ENCODE measurements at regions not wholly inside any gene's neighbourhood (a gene's known extent, or its start where the extent isn't known, plus 50 kb on each side); places are given as distances from the start of the nearest gene placed in this dataset.
A peak's percentile ranks its signal among the peaks of the same experiment; 100 is the strongest.

- H3K36me3 ChIP-seq, result no peaks in the 10 kb centered on the region
- H3K4me1 ChIP-seq, result no peaks in the 10 kb centered on the region
- H3K27ac ChIP-seq, result no peak overlapping the region
- TF ChIP-seq CTCF (IDR thresholded peaks at IDR 0.05), result no peak
- no peaks in the 10 kb centered on the region for H3K9me3 ChIP-seq
- DNase-seq (ENCODE audit: low spot score), result peak; percentile 49
- no peaks in the 10 kb centered on the region for H3K27me3 ChIP-seq
- H3K4me3 ChIP-seq, result no peak overlapping the region
Observed at GRCh38 chr14:101022121-101022520, 118.6 kb upstream of the RTL1 start.

GRCh38 chr14:101022916-101023435 is 119.5 kb upstream of the RTL1 start:
- H3K4me1 ChIP-seq, result no peaks in the 10 kb centered on the region
- no peak for TF ChIP-seq CTCF (IDR thresholded peaks at IDR 0.05)
- no peaks in the 10 kb centered on the region for H3K27me3 ChIP-seq
- no peaks in the 10 kb centered on the region for H3K36me3 ChIP-seq
- no peak overlapping the region for H3K4me3 ChIP-seq
- no peak for DNase-seq (ENCODE audit: low spot score)
- H3K9me3 ChIP-seq, result no peaks in the 10 kb centered on the region
- no peak overlapping the region for H3K27ac ChIP-seq

GRCh38 chr14:101024686-101025085 is 121.2 kb upstream of the RTL1 start:
- no peak for DNase-seq (ENCODE audit: low spot score)
- Histone ChIP-seq H3K27ac (no peak overlapping the region), H3K27me3 (no peaks in the 10 kb centered on the region), H3K36me3 (no peaks in the 10 kb centered on the region), H3K4me3 (no peak overlapping the region), H3K4me1 (no peaks in the 10 kb centered on the region), H3K9me3 (no peaks in the 10 kb centered on the region)
- TF ChIP-seq CTCF (IDR thresholded peaks at IDR 0.05), result no peak

GRCh38 chr14:101025131-101025530 is 121.6 kb upstream of the RTL1 start:
- Histone ChIP-seq H3K27me3 (no peaks in the 10 kb centered on the region), H3K27ac (no peak overlapping the region), H3K4me3 (no peak overlapping the region), H3K4me1 (no peaks in the 10 kb centered on the region), H3K9me3 (no peaks in the 10 kb centered on the region), H3K36me3 (no peaks in the 10 kb centered on the region)
- no peak for TF ChIP-seq CTCF (IDR thresholded peaks at IDR 0.05)
- DNase-seq (ENCODE audit: low spot score), result no peak

- no peak overlapping the region for H3K27ac ChIP-seq
- no peak overlapping the region for H3K4me3 ChIP-seq
- DNase-seq (ENCODE audit: low spot score), result no peak
- no peaks in the 10 kb centered on the region for H3K27me3 ChIP-seq
- H3K4me1 ChIP-seq, result no peaks in the 10 kb centered on the region
- no peaks in the 10 kb centered on the region for H3K36me3 ChIP-seq
- H3K9me3 ChIP-seq, result no peaks in the 10 kb centered on the region
- no peak for TF ChIP-seq CTCF (IDR thresholded peaks at IDR 0.05)
Observed at GRCh38 chr14:101025696-101026095, 122.2 kb upstream of the RTL1 start.

GRCh38 chr14:101026341-101026740 is 122.8 kb upstream of the RTL1 start:
- TF ChIP-seq CTCF (IDR thresholded peaks at IDR 0.05), result no peak
- H3K27me3 ChIP-seq, result no peaks in the 10 kb centered on the region
- H3K4me1 ChIP-seq, result no peaks in the 10 kb centered on the region
- DNase-seq (ENCODE audit: low spot score), result no peak
- H3K36me3 ChIP-seq, result no peaks in the 10 kb centered on the region
- no peak overlapping the region for H3K27ac ChIP-seq
- no peak overlapping the region for H3K4me3 ChIP-seq
- H3K9me3 ChIP-seq, result no peaks in the 10 kb centered on the region

All from right atrium auricular region (tissue), 2 donors.